ENCODE measurements at regions not wholly inside any gene's neighbourhood (a gene's known extent, or its start where the extent isn't known, plus 50 kb on each side); places are given as distances from the start of the nearest gene placed in this dataset.
"Not testable (repeated sequence)": the region's sequence is repeated elsewhere in the genome, so short reads cannot be mapped to it uniquely, and the experiment has no call there.

DNA sequence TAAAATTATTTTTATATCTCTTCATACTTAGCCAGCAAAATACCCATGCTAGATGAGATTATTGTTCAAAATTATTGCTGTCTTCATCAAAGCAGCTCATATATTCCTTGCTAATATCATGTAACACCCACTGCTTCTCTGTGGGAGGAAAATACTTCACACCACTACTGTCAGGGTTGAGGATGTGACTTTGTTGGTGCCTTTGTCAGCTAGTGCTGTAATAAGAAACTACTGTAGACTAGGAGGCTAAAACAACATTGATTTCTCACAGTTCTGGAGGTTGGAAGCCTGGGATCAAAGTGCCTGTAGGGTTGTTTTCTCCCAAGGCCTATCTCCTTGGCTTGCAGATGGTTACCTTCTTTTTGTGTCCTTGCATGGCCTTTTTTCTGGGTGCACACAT lies 475.2 kb upstream of the ZNF337 start:
- not testable (repeated sequence) for DNase-seq, H3K36me3 ChIP-seq, H3K9me3 ChIP-seq, H3K4me3 ChIP-seq, H3K27me3 ChIP-seq

DNA sequence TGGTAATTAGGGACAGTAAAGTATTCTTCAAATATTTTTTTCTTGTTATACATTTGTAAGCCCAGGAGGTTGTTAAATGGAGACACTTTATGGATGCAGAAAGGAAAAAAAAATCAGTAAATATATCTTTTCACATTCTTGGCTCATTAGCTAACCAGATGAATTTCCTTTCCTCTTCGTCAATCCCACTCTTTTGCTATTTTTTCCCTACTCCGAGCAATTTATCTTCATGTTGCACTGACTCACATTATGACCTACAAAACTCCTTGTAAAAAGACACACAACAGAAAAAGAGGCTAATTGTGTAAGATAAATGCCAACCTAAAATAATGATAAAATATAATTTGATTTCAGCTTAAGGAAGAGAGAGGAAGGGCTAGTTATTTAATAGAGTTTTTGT lies 472.9 kb upstream of the ZNF337 start:
- no peak for DNase-seq
- no peaks in the 10 kb centered on the region for H3K36me3 ChIP-seq
- H3K27me3 ChIP-seq, result no peaks in the 10 kb centered on the region
- no peaks in the 10 kb centered on the region for H3K9me3 ChIP-seq
- H3K4me3 ChIP-seq, result no peak overlapping the region

- H3K9me3 ChIP-seq, result no peaks in the 10 kb centered on the region
- no peak for DNase-seq
- H3K27me3 ChIP-seq, result no peaks in the 10 kb centered on the region
- no peaks in the 10 kb centered on the region for H3K36me3 ChIP-seq
- no peak overlapping the region for H3K4me3 ChIP-seq
Observed at GRCh38 chr20:26167499-26167898, 470.8 kb upstream of the ZNF337 start.

GRCh38 chr20:26163890-26164289 lies 467.2 kb upstream of the ZNF337 start:
- no peaks in the 10 kb centered on the region for H3K36me3 ChIP-seq
- no peaks in the 10 kb centered on the region for H3K27me3 ChIP-seq
- no peak overlapping the region for H3K4me3 ChIP-seq
- no peaks in the 10 kb centered on the region for H3K9me3 ChIP-seq
- DNase-seq, result peak; percentile 11

DNA sequence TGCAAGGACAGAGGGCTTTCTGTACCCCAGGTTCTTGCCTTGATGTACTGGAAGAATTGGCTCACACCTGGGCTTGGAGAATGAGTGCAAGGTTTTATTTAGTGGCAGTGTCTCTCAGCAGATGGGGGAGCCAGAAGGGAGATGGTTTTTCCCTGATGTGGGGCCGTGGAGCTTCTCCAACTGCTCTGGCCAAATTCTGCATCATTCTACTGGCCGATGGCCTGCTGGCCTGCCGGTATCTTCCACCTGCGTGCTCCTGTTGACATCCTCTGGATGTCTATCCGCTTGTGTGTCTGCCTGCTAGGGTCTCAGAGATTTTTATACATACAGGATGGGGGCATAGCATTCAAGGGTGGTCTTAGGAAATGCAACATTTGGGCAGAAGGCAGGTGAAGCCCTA lies 466.5 kb upstream of the ZNF337 start:
- H3K9me3 ChIP-seq, DNase-seq, H3K4me3 ChIP-seq, H3K27me3 ChIP-seq, H3K36me3 ChIP-seq: not testable (repeated sequence)

- not testable (repeated sequence) for H3K4me3 ChIP-seq, H3K36me3 ChIP-seq, DNase-seq, H3K27me3 ChIP-seq, H3K9me3 ChIP-seq
Observed at GRCh38 chr20:26161741-26162140, 465.1 kb upstream of the ZNF337 start.

- not testable (repeated sequence) for DNase-seq, H3K9me3 ChIP-seq, H3K36me3 ChIP-seq, H3K4me3 ChIP-seq, H3K27me3 ChIP-seq
Observed at GRCh38 chr20:26160916-26161315, 464.3 kb upstream of the ZNF337 start.

GRCh38 chr20:26154224-26154623 lies 457.6 kb upstream of the ZNF337 start:
- Histone ChIP-seq H3K9me3 (no peaks in the 10 kb centered on the region), H3K4me3 (no peak overlapping the region), H3K36me3 (no peaks in the 10 kb centered on the region), H3K27me3 (no peaks in the 10 kb centered on the region)
- no peak for DNase-seq

- Histone ChIP-seq H3K36me3 (no peaks in the 10 kb centered on the region), H3K4me3 (no peak overlapping the region), H3K9me3 (no peaks in the 10 kb centered on the region), H3K27me3 (no peaks in the 10 kb centered on the region)
- DNase-seq, result no peak
Observed at GRCh38 chr20:26135325-26136110, 438.9 kb upstream of the ZNF337 start.

DNA sequence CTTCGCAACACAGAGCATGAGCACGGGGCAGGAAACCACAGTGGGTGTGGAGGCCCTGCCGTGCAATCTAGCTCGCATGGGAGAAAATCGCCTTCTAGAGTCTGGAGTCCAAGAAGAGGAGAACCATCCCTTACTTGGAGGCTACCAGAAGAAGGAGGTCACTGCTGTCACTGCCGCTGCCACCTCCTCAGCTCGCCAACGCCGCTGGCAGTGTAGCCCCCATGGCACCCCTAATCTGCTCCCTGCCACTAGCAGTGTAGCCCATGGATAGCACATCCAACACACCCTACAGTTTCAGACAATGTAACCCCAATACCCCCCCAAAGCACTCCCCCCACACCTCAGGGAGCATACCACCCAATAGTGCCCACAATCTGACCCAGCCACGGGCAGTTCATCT lies 438.0 kb upstream of the ZNF337 start:
- no peaks in the 10 kb centered on the region for H3K36me3 ChIP-seq
- H3K9me3 ChIP-seq, result no peaks in the 10 kb centered on the region
- H3K4me3 ChIP-seq, result no peak overlapping the region
- DNase-seq, result no peak
- H3K27me3 ChIP-seq, result no peaks in the 10 kb centered on the region

DNA sequence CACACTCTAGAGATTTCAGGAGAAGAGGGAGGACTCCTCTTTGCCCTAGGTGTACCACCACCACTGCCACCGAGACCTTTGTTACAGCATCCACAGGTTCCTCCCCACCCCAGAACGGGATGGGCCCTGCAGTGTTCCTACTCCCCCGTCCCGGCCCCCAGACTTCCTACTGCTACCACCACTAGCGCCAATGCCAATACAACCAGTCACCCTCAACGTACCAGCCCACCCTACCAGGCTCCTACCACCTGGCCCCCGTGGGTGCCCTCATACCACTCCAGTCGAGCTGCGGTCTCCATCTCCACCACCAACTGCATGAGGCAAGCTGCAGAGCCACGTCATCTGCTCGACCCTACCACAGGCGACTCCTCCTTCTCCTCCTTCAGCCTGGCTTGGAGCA lies 437.1 kb upstream of the ZNF337 start:
- not testable (repeated sequence) for H3K36me3 ChIP-seq, H3K4me3 ChIP-seq, H3K9me3 ChIP-seq, H3K27me3 ChIP-seq, DNase-seq

GRCh38 chr20:26120920-26121319 lies 424.3 kb upstream of the ZNF337 start:
- H3K4me3 ChIP-seq, H3K27me3 ChIP-seq, H3K9me3 ChIP-seq, H3K36me3 ChIP-seq, DNase-seq: not testable (repeated sequence)

DNA sequence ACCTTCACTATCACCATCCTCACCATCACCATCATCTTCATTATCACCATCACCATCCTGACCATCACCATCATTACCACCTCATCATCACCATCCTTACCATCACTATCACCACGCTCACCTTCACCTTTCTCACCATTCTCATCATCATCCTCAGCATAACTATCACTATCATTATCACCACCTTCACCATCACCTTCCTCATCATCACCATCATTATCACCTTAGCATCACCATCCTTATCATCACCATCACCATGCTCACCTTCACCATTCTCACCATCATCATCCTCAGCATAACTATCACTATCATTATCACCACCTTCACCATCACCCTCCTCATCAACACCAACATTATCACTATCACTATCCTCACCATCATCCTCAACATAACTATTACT lies 397.8 kb upstream of the ZNF337 start:
- not testable (repeated sequence) for DNase-seq, H3K36me3 ChIP-seq, H3K27me3 ChIP-seq, H3K4me3 ChIP-seq, H3K9me3 ChIP-seq

DNA sequence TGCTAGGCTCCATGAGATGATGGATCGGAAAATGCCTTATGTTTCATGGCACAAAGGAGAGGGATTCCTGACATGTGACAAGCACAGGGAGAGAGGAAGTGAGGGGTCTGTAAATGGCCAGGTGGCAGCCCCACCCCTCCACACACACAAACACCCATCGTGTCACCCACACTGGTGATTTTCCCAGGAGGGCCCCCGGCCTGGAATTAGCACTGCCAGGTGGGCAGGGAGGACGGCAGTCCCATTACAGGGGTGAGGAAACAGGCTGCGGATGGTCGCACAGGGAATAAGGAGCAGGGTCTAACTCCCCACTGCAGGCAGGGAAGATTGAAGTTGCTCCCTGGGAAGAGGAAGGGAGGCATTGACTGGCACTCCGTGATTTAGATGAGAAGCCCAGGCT lies 395.3 kb upstream of the ZNF337 start:
- H3K36me3 ChIP-seq, H3K9me3 ChIP-seq, DNase-seq, H3K4me3 ChIP-seq, H3K27me3 ChIP-seq: not testable (repeated sequence)

DNA sequence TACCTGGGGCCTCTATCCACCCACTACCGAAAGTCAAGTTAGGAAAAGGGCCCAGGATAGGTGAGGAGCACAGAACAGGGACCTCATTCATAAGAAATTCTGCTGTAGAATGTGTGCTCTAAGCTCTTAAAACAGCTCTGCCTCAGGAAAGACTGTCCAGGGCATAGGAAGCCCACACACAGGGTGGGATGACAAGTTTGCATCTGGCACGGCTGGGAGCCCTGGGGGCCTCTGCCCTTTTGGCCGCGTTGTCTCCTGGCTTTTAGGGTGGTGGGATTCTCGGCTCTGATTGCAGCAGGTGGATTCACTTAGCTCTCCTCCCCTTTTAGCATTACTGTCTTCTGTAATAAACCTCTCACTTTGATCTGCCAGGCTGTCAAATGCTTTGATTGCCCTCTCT lies 389.5 kb upstream of the ZNF337 start:
- not testable (repeated sequence) for H3K27me3 ChIP-seq, H3K4me3 ChIP-seq, H3K9me3 ChIP-seq, DNase-seq, H3K36me3 ChIP-seq

DNA sequence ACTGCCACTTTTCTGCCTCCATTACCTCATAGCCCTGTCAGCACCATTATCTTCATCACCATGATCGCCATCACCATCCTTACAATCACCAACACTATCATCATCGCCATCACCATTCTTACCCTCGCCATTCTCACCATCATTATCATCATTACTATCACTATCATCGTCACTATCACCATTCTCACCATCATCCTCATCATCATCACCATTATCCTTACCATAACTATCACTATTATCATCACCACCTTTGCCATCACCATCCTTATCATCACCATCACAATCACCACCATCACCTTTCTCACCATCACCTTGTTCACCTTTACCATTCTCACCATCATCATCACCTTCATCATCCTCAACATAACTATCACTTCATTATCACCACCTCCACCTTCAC lies 377.3 kb upstream of the ZNF337 start:
- not testable (repeated sequence) for DNase-seq, H3K27me3 ChIP-seq, H3K9me3 ChIP-seq, H3K4me3 ChIP-seq, H3K36me3 ChIP-seq

- not testable (repeated sequence) for H3K9me3 ChIP-seq, H3K4me3 ChIP-seq, H3K36me3 ChIP-seq, H3K27me3 ChIP-seq, DNase-seq
Observed at GRCh38 chr20:26059324-26059723, 362.7 kb upstream of the ZNF337 start.

DNA sequence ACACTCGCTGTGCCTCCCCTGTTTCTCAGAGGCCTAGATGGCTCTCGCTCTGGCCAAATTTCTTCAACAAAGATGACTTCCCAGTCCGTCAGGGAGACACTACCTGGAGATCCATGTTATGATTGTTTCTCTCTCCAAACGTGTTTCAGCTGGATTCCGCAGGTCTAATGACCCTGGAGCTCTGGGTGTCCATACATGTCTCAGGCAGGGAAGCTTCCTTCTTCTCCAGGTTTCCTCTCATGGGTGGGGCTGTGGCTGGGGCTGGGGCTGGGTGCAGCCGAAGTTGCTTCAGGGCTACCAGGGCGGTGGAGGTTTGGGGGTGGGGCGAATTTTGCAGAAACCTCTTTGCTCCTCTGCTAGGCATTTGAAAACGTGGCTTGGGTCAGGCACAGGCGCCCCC lies 361.8 kb upstream of the ZNF337 start:
- H3K27me3 ChIP-seq, H3K4me3 ChIP-seq, H3K36me3 ChIP-seq, H3K9me3 ChIP-seq, DNase-seq: not testable (repeated sequence)
